ENCODE measurements at regions not wholly inside any gene's neighbourhood (a gene's known extent, or its start where the extent isn't known, plus 50 kb on each side); places are given as distances from the start of the nearest gene placed in this dataset.

DNA sequence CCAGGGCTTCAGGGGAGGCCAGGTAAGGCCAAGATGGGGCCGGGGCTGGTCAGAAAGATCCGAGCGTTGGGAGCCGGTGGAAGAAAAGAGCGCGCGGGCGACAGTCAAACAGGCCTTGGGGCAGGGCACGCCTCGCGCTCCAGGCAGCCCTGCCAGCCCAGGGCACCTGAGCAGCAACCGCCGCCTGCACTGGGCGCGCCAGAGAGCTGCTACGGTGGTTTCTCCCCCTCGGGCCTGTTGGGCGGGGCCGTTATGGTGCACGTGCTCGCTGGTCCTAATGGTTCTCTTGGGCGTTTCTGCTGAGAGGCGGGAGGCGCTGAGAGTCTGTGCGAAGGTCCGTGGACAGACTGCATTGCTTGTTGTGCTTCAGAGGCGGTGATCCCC, 787.4 kb downstream of the CDY1 start:
- no peaks in the 10 kb centered on the region for H3K36me3 ChIP-seq
- H3K27ac ChIP-seq = no peak overlapping the region
- no peaks in the 10 kb centered on the region for H3K27me3 ChIP-seq (ENCODE audit: insufficient read depth, low read depth, severe bottlenecking)
- H3K9me3 ChIP-seq (ENCODE audit: severe bottlenecking) = no peaks in the 10 kb centered on the region
- H3K4me3 ChIP-seq (ENCODE audit: low read depth, low read length) = no peak overlapping the region
- DNase-seq = no peak
- TF ChIP-seq, protein P1, sequence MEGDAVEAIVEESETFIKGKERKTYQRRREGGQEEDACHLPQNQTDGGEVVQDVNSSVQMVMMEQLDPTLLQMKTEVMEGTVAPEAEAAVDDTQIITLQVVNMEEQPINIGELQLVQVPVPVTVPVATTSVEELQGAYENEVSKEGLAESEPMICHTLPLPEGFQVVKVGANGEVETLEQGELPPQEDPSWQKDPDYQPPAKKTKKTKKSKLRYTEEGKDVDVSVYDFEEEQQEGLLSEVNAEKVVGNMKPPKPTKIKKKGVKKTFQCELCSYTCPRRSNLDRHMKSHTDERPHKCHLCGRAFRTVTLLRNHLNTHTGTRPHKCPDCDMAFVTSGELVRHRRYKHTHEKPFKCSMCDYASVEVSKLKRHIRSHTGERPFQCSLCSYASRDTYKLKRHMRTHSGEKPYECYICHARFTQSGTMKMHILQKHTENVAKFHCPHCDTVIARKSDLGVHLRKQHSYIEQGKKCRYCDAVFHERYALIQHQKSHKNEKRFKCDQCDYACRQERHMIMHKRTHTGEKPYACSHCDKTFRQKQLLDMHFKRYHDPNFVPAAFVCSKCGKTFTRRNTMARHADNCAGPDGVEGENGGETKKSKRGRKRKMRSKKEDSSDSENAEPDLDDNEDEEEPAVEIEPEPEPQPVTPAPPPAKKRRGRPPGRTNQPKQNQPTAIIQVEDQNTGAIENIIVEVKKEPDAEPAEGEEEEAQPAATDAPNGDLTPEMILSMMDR (IDR thresholded peaks at IDR 0.05; ENCODE audit: low read depth, low read length) = no peak
